Mesendoderm (in vitro differentiated cells): ENCODE measurements at regions not wholly inside any gene's neighbourhood (a gene's known extent, or its start where the extent isn't known, plus 50 kb on each side); places are given as distances from the start of the nearest gene placed in this dataset.

Experiments used
- DNase-seq: peaks from one replicate; pipeline ENCODE4 v3.0.0; 2013
- H2AK5ac ChIP-seq: 2 replicates; pipeline ENCODE4 v1.6.1; 2013; ENCODE audit warnings: low read length, inconsistent platforms
- H2BK120ac ChIP-seq: 2 replicates; pipeline ENCODE4 v1.6.1; 2013; ENCODE audit warnings: low read depth, mild to moderate bottlenecking, low read length, moderate library complexity, mixed read lengths
- H2BK15ac ChIP-seq: replicated peaks from 2 replicates; pipeline ENCODE4 v1.6.1; 2013; ENCODE audit warnings: low read depth, mild to moderate bottlenecking, moderate library complexity
- H2BK5ac ChIP-seq: 2 replicates; pipeline ENCODE4 v1.6.1; 2013; ENCODE audit warnings: low read length, inconsistent platforms
- H3K18ac ChIP-seq: 2 replicates; pipeline ENCODE4 v1.6.1; 2013; ENCODE audit warnings: mild to moderate bottlenecking, low read length, mixed read lengths
- H3K23ac ChIP-seq: one replicate; pipeline ENCODE4 v1.6.1; 2013; ENCODE audit warnings: low read length
- H3K27ac ChIP-seq: 2 replicates; pipeline ENCODE4 v1.5.1; 2013; ENCODE audit warnings: low read depth, mild to moderate bottlenecking, inconsistent platforms, low read length, moderate library complexity
- H3K27me3 ChIP-seq: 2 replicates; pipeline ENCODE4 v1.6.1; 2013; ENCODE audit warnings: low read length, control low read depth, mild to moderate bottlenecking, inconsistent platforms; ENCODE audit not compliant: insufficient read depth, poor library complexity
- H3K36me3 ChIP-seq: 2 replicates; pipeline ENCODE4 v1.6.1; 2013; ENCODE audit warnings: low read length, inconsistent platforms; ENCODE audit not compliant: control insufficient read depth, insufficient read depth
- H3K4ac ChIP-seq: one replicate; pipeline ENCODE4 v1.6.1; 2013; ENCODE audit warnings: low read depth, mild to moderate bottlenecking, low read length, moderate library complexity
- H3K4me1 ChIP-seq: 2 replicates; pipeline ENCODE4 v1.6.1; 2013; ENCODE audit warnings: low read depth, low read length, inconsistent platforms; ENCODE audit not compliant: control insufficient read depth
- H3K4me2 ChIP-seq: 2 replicates; pipeline ENCODE4 v1.6.1; 2013; ENCODE audit warnings: low read length
- H3K4me3 ChIP-seq: 2 replicates; pipeline ENCODE4 v1.5.1; 2013; ENCODE audit warnings: mild to moderate bottlenecking, low read length
- H3K56ac ChIP-seq: one replicate; pipeline ENCODE4 v1.6.1; 2013; ENCODE audit warnings: low read length
- H3K79me1 ChIP-seq: 2 replicates; pipeline ENCODE4 v1.6.1; 2013; ENCODE audit warnings: low read length, inconsistent platforms
- H3K79me2 ChIP-seq: 2 replicates; pipeline ENCODE4 v1.6.1; 2013; ENCODE audit warnings: mild to moderate bottlenecking, low read length; ENCODE audit not compliant: control insufficient read depth, insufficient read depth
- H3K9ac ChIP-seq: 2 replicates; pipeline ENCODE4 v1.6.1; 2013; ENCODE audit warnings: low read length, inconsistent platforms
- H4K5ac ChIP-seq: one replicate; pipeline ENCODE4 v1.6.1; 2013; ENCODE audit warnings: low read length
- H4K8ac ChIP-seq: one replicate; pipeline ENCODE4 v1.6.1; 2013; ENCODE audit warnings: low read depth, mild to moderate bottlenecking, control low read depth, low read length, moderate library complexity
- WGBS: extraction: QIAGEN DNeasy Blood & Tissue Kit; methylation state at CpG from one replicate; pipeline ENCODE4 v1.1.7; 2013; ENCODE audit warnings: low lambda C conversion rate, missing lambda C conversion rate; ENCODE audit not compliant: insufficient coverage; ENCODE audit errors: extremely low coverage; 5-methylcytosine and 5-hydroxymethylcytosine counted together

DNA sequence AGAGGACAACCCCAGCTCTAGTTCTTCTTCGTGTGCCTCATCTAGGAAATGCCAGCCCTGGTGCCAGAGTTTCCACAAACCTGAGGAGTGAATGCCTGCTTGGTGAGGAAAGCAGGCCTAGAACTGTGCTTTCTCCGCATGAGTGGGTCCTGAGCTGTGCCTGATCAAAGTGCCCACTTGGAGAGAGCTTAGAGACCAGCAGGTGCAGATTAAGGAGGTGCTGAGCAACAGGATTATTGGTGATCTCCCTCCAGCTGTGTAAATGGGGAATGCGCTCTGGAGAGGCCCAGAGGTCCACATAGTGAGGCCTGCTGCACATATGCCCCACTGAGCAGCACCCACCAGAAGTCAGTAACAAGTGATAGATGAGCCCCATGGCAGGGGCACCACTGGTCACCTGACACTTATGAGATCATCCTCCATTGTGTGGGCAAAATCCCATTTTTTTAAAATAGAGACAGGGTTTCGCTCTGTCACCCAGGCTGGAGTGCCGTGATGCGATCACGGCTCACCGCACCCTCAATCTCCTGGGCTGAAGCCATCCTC is 127.2 kb upstream of the ZC3H12A start:
- Histone ChIP-seq H3K9ac (no peak overlapping the region), H3K4me2 (no peak overlapping the region), H2BK15ac (no peak overlapping the region), H3K18ac (no peak overlapping the region), H3K56ac (no peak overlapping the region), H4K8ac (no peak overlapping the region), H3K4me1 (no peaks in the 10 kb centered on the region), H3K4ac (no peak overlapping the region), H2BK5ac (no peak overlapping the region), H3K27ac (no peak overlapping the region), H3K23ac (no peak overlapping the region), H2AK5ac (no peak overlapping the region), H3K79me2 (no peaks in the 10 kb centered on the region), H3K27me3 (no peaks in the 10 kb centered on the region), H3K79me1 (no peaks in the 10 kb centered on the region), H4K5ac (no peak overlapping the region), H3K36me3 (no peaks in the 10 kb centered on the region), H2BK120ac (no peak overlapping the region), H3K4me3 (no peak overlapping the region)
- no CpG with 5 or more reads among the region's 8 CpGs for WGBS
- DNase-seq = no peak

DNA sequence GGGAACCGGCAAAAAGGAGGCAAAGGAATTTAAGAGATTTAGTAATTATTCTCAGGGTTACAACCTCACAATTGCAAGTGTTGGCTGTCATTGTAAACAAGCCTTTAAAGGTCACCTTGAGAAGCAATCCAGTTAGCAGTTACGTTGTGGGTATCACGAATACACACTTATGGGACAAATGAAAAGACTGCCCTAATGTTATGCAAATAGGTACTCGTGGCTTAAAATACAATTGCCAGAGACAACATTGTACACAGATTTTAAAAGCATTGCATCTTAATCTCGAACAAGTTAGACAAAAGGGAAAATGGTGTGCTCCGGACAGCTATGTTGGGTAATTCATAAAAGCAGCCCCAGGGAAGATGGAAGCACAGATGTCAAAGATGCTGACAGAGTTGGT is 120.5 kb upstream of the ZC3H12A start:
- no peak for DNase-seq
- no peak overlapping the region for H2BK120ac ChIP-seq
- H3K36me3 ChIP-seq = no peaks in the 10 kb centered on the region
- H3K9ac ChIP-seq = no peak overlapping the region
- no peaks in the 10 kb centered on the region for H3K27me3 ChIP-seq
- H4K8ac ChIP-seq = no peak overlapping the region
- H2BK15ac ChIP-seq = no peak overlapping the region
- H3K4me1 ChIP-seq = no peaks in the 10 kb centered on the region
- H3K4me3 ChIP-seq = no peak overlapping the region
- H3K56ac ChIP-seq = no peak overlapping the region
- H3K27ac ChIP-seq = no peak overlapping the region
- no peaks in the 10 kb centered on the region for H3K79me1 ChIP-seq
- no CpG with 5 or more reads among the region's 6 CpGs for WGBS
- no peak overlapping the region for H3K4me2 ChIP-seq
- no peak overlapping the region for H2BK5ac ChIP-seq
- no peak overlapping the region for H3K4ac ChIP-seq
- H3K23ac ChIP-seq = no peak overlapping the region
- no peak overlapping the region for H4K5ac ChIP-seq
- H3K18ac ChIP-seq = no peak overlapping the region
- no peak overlapping the region for H2AK5ac ChIP-seq
- no peaks in the 10 kb centered on the region for H3K79me2 ChIP-seq

DNA sequence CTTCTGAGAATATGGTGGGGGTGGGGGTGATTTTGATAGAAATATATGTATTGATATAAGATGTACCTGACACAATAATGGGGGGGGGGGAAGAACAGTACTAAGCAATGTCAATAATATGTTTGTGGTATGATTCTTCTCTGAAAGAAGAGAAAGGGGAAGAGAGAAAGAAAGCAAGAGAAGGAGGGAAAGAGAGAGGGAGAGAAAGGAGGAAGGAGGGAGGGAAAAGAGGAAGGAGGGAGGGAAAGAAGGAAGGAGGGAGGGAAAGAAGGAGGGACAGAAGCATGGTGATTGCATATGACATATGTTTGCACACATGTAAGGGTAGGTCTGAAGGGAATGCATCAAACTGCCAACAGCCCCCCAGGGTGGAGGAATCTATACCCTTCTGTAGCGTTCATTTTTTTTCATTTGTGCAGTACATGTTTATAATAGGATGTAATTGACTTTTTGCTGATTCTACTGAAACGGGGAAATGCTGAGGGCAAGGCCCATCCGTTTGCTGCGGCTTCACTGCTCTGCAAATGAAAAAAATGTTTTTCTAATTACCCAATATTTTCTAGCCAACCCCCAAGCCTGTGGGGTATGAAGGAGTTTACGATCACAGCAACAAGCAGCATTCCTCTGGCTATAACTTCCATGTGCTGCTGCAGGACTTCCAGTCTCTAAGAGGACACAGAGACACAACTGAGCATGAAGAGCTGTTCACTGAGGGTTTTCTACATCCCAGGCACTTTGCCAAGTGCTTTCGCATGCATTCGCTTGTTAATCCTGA is 119.3 kb upstream of the ZC3H12A start:
- no peaks in the 10 kb centered on the region for H3K4me1 ChIP-seq

DNA sequence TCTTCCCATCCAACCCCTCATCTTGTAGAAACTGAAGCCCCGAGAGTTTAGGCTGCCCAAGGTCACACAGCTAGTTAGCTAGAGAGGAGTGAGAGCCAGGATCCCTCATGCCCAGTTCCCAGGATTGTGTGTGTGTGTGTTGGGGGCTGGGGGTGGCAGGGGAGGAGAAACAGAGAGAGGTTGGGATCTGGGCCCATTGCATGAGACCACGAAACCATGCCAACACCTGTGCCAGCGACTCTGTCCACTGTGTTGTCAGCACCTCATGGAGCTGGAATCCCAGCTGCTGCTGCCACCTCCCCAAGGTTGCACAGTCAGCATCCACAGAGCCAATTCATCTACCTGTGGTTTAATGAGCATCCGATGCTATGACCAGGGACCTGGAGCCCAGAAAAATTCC is 115.4 kb upstream of the ZC3H12A start:
- Histone ChIP-seq H3K79me2 (no peaks in the 10 kb centered on the region), H2BK15ac (no peak overlapping the region), H2BK5ac (no peak overlapping the region), H3K4ac (no peak overlapping the region), H3K4me2 (no peak overlapping the region), H3K27me3 (no peaks in the 10 kb centered on the region), H3K79me1 (no peaks in the 10 kb centered on the region), H3K27ac (no peak overlapping the region), H4K8ac (no peak overlapping the region), H3K23ac (no peak overlapping the region), H2BK120ac (no peak overlapping the region), H3K36me3 (no peaks in the 10 kb centered on the region), H3K18ac (no peak overlapping the region), H3K4me3 (no peak overlapping the region), H2AK5ac (no peak overlapping the region), H4K5ac (no peak overlapping the region), H3K4me1 (no peaks in the 10 kb centered on the region), H3K9ac (no peak overlapping the region), H3K56ac (no peak overlapping the region)
- WGBS = no CpG with 5 or more reads among the region's 4 CpGs
- no peak for DNase-seq

More for the DNA sequence above, 119.3 kb upstream of the ZC3H12A start:
- Histone ChIP-seq H4K8ac (no peak overlapping the region), H3K56ac (no peak overlapping the region), H2BK15ac (no peak overlapping the region), H3K27me3 (no peaks in the 10 kb centered on the region), H4K5ac (no peak overlapping the region), H3K9ac (no peak overlapping the region), H3K4ac (no peak overlapping the region), H3K18ac (no peak overlapping the region), H3K4me2 (no peak overlapping the region), H2BK5ac (no peak overlapping the region), H2BK120ac (no peak overlapping the region), H3K79me1 (no peaks in the 10 kb centered on the region), H2AK5ac (no peak overlapping the region), H3K27ac (no peak overlapping the region), H3K23ac (no peak overlapping the region), H3K79me2 (no peaks in the 10 kb centered on the region), H3K36me3 (no peaks in the 10 kb centered on the region), H3K4me3 (no peak overlapping the region)
- no peak for DNase-seq
- WGBS = no CpG with 5 or more reads among the region's 7 CpGs

DNA sequence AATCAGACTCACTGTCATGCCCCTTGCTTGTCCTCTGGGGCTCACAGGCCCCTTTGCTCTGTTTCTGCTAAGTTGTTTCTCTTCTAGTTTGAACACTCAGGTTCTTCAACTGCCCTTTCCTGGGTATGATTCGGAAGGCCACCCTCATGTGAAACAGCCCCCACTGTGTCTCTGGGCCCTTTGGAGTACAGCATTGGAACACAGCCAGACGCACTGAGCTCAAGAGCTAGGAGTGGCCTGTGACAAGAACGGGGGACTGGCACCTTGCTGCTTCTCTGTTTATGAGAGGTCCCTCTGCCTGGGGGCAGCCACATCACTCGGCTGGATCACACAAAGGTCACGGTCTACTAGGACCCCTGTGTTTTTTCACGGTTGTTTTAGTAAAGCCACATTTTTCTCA is 114.4 kb upstream of the ZC3H12A start:
- H3K36me3 ChIP-seq = no peaks in the 10 kb centered on the region
- H4K8ac ChIP-seq = no peak overlapping the region
- no peaks in the 10 kb centered on the region for H3K79me1 ChIP-seq
- H3K4ac ChIP-seq = no peak overlapping the region
- H2BK5ac ChIP-seq = no peak overlapping the region
- H3K23ac ChIP-seq = no peak overlapping the region
- H2BK120ac ChIP-seq = no peak overlapping the region
- no peak overlapping the region for H3K9ac ChIP-seq
- no peak overlapping the region for H3K4me2 ChIP-seq
- H3K4me3 ChIP-seq = no peak overlapping the region
- no peak for DNase-seq
- H3K27me3 ChIP-seq = no peaks in the 10 kb centered on the region
- no peak overlapping the region for H3K18ac ChIP-seq
- H4K5ac ChIP-seq = no peak overlapping the region
- no peak overlapping the region for H2BK15ac ChIP-seq
- H3K56ac ChIP-seq = no peak overlapping the region
- H2AK5ac ChIP-seq = no peak overlapping the region
- H3K4me1 ChIP-seq = no peaks in the 10 kb centered on the region
- no peaks in the 10 kb centered on the region for H3K79me2 ChIP-seq
- no CpG with 5 or more reads among the region's 6 CpGs for WGBS
- no peak overlapping the region for H3K27ac ChIP-seq
